ENCODE measurements at regions not wholly inside any gene's neighbourhood (a gene's known extent, or its start where the extent isn't known, plus 50 kb on each side); places are given as distances from the start of the nearest gene placed in this dataset.
A peak's percentile ranks its signal among the peaks of the same experiment; 100 is the strongest.

DNA sequence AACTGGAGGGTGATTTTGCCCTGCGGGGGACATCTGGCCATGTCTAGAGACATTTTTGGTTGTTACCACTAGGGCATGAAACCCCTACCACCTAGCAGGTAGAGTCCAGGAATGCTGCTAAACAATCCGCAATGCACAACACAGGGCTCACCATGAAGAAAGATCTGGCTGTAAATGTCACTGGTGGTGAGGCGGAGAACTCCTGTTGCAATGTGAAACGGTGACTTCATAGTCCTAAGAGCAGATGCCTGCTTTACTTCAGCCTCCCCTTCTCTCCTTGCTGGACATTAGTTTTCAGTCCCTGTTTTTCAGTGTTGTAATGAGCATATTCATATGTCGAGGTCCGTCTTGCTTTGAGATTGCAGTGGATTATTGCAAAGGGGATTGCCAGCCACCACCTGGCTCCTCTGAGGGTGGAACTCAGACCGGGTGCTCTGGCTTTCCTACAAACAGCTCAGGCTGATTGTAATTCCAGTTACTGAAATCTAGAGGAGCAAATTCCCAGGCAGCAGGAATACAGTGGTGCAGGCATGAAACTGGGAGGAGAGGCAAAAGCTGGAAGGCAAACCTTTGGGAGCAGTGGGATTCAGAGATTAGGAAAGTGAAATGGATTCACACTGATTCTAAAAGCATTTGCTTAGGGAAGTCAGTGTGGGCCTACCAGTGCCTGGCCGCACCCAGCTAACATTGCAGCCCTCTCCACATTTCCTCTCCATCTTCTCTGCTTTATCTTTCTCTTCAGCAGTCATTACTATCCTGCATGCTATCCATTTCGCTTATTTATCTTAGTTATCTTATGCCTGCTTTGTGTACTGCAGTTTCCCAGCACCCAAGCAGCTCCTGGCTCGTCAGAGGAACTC is 76.1 kb upstream of the PCDH8 start:
- no peaks in the 10 kb centered on the region for H3K9me3 ChIP-seq
- no peak overlapping the region for H3K4me2 ChIP-seq
- no peaks in the 10 kb centered on the region for H4K20me1 ChIP-seq (ENCODE audit: insufficient read depth)
- DNase-seq, result peak; percentile 39
- no peaks in the 10 kb centered on the region for H3K9me2 ChIP-seq
- H3K9ac ChIP-seq, result no peak overlapping the region
- peaks cover 0 to 19% of the 10 kb centered on the region in 2 experiments; a peak in 1 of 4 replicates for H3K4me1 ChIP-seq (ENCODE audit: control insufficient read depth in 1 of 2, insufficient read depth in 2 of 2, low read depth in 1 of 2, low read length in 1 of 2)
- H3K27me3 ChIP-seq (ENCODE audit: insufficient read depth), result no peaks in the 10 kb centered on the region
- H3K27ac ChIP-seq (ENCODE audit: low read depth in 2 of 2, low read length in 1 of 2), result no peak overlapping the region
- no peaks in the 10 kb centered on the region for H3F3A ChIP-seq (replicated peaks; ENCODE audit: insufficient read depth)
- ChIA-PET CTCF (interaction anchor here (0.6 to 1.7 kb wide), 3 partner anchors 31 to 44 kb away, joined by 3 to 4 read pairs (median 4); no protein-coding TSS in a partner anchor), POLR2A (no interaction called here)
- WGBS (ENCODE audit: low lambda C conversion rate), result 29% methylated on average over 10 of the region's 10 CpGs
- no peak overlapping the region for H3K4me3 ChIP-seq (ENCODE audit: low read depth in 2 of 2, low read length in 1 of 2)
- no peaks in the 10 kb centered on the region for H3K36me3 ChIP-seq (replicated peaks in 1 of 2; ENCODE audit: control insufficient read depth in 1 of 2, insufficient read depth in 2 of 2, low read length in 1 of 2)
- TF ChIP-seq POLR2AphosphoS5 (IDR thresholded peaks at IDR 0.05; ENCODE audit: low read depth, low read length), result no peak
- TF ChIP-seq, protein P1, sequence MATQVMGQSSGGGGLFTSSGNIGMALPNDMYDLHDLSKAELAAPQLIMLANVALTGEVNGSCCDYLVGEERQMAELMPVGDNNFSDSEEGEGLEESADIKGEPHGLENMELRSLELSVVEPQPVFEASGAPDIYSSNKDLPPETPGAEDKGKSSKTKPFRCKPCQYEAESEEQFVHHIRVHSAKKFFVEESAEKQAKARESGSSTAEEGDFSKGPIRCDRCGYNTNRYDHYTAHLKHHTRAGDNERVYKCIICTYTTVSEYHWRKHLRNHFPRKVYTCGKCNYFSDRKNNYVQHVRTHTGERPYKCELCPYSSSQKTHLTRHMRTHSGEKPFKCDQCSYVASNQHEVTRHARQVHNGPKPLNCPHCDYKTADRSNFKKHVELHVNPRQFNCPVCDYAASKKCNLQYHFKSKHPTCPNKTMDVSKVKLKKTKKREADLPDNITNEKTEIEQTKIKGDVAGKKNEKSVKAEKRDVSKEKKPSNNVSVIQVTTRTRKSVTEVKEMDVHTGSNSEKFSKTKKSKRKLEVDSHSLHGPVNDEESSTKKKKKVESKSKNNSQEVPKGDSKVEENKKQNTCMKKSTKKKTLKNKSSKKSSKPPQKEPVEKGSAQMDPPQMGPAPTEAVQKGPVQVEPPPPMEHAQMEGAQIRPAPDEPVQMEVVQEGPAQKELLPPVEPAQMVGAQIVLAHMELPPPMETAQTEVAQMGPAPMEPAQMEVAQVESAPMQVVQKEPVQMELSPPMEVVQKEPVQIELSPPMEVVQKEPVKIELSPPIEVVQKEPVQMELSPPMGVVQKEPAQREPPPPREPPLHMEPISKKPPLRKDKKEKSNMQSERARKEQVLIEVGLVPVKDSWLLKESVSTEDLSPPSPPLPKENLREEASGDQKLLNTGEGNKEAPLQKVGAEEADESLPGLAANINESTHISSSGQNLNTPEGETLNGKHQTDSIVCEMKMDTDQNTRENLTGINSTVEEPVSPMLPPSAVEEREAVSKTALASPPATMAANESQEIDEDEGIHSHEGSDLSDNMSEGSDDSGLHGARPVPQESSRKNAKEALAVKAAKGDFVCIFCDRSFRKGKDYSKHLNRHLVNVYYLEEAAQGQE (IDR thresholded peaks at IDR 0.05; ENCODE audit: low read depth, low read length), result no peak
- no peak for TF ChIP-seq TCF12 (IDR thresholded peaks at IDR 0.05)
- no peak for TF ChIP-seq RFX5 (IDR thresholded peaks at IDR 0.05; ENCODE audit: low read length)
- TF ChIP-seq FOSL2 (IDR thresholded peaks at IDR 0.05; ENCODE audit: borderline replicate concordance, low read depth), result no peak
- no peak for TF ChIP-seq JUND (IDR thresholded peaks at IDR 0.05)
- TF ChIP-seq MAX (IDR thresholded peaks at IDR 0.05; ENCODE audit: low read depth), result no peak
- no peak for TF ChIP-seq NRF1 (IDR thresholded peaks at IDR 0.05; ENCODE audit: low read depth, low read length)
- no peak for TF ChIP-seq TAF1 (IDR thresholded peaks at IDR 0.05; ENCODE audit: borderline replicate concordance, low read depth, low read length)
- no peak for TF ChIP-seq ZBTB33 (IDR thresholded peaks at IDR 0.05; ENCODE audit: borderline replicate concordance, low read depth)
- no peak for TF ChIP-seq MXI1 (IDR thresholded peaks at IDR 0.05; ENCODE audit: low read depth, low read length)
- TF ChIP-seq IRF3 (IDR thresholded peaks at IDR 0.05; ENCODE audit: low read depth, low read length), result no peak
- no peak for TF ChIP-seq SMC3 (IDR thresholded peaks at IDR 0.05; ENCODE audit: low read depth, low read length)
- TF ChIP-seq PBX3 (IDR thresholded peaks at IDR 0.05), result no peak
- TF ChIP-seq, protein P2, sequence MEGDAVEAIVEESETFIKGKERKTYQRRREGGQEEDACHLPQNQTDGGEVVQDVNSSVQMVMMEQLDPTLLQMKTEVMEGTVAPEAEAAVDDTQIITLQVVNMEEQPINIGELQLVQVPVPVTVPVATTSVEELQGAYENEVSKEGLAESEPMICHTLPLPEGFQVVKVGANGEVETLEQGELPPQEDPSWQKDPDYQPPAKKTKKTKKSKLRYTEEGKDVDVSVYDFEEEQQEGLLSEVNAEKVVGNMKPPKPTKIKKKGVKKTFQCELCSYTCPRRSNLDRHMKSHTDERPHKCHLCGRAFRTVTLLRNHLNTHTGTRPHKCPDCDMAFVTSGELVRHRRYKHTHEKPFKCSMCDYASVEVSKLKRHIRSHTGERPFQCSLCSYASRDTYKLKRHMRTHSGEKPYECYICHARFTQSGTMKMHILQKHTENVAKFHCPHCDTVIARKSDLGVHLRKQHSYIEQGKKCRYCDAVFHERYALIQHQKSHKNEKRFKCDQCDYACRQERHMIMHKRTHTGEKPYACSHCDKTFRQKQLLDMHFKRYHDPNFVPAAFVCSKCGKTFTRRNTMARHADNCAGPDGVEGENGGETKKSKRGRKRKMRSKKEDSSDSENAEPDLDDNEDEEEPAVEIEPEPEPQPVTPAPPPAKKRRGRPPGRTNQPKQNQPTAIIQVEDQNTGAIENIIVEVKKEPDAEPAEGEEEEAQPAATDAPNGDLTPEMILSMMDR (IDR thresholded peaks at IDR 0.05), result no peak
- H2AFZ ChIP-seq (ENCODE audit: low read depth), result no peak overlapping the region
- no peaks in the 10 kb centered on the region for H3K79me2 ChIP-seq (ENCODE audit: insufficient read depth)
